HG03175 (cell line): ENCODE measurements at regions not wholly inside any gene's neighbourhood (a gene's known extent, or its start where the extent isn't known, plus 50 kb on each side); places are given as distances from the start of the nearest gene placed in this dataset.
"Not testable (repeated sequence)": the region's sequence is repeated elsewhere in the genome, so short reads cannot be mapped to it uniquely, and the experiment has no call there.

Source experiments
- ATAC-seq: cut with Tn5 transposase; IDR thresholded peaks from one replicate; pipeline ENCODE4 v1.9.1; 2021; ENCODE audit warnings: mild to moderate bottlenecking, moderate library complexity; ENCODE audit not compliant: unreplicated experiment

DNA sequence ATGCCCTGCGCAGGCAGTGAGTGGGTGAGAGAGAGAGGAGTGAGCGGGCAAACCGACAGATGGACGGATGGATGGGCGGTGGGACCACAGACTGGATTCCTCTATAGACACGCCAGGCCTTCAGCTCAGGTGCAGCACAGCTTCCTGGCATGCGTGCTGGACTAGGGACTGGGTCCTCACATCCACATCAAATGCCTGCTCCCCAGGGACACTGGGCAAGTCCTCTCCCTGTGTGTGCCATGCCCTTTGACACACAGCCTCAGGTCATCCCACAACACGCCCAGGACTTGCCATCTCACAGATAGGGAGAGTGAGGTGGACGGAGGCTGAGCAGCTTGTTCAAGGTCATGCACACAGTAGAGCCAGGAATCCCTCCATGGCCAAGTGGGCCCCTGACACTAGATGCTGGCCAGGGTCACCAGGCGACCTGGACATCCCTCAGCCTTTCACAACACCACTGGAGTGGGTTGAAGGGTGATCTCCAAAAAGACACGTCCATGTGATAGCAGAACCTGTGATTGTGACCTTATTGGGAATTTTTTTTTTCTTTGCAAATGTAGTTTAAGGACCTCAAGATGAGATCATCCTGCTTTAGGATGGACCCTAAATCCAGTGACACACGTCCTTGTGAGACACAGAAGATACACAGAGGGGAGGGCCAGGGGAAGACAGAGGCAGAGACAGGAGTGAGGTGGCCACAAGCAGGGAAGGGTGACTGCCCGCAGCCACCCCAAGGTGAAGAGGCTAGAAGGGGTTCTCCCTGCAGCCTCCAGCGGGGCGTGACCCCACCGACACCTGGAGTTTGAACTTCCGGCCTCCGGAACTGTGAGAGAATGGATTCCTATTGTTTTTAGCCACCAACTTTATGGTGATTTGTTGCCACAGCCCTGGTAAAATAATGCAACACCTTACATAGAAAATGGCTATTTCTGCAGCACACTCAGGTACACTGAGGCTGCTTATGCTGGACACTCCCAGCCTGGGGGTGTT, 155.0 kb upstream of the CHST15 start:
- no peak for ATAC-seq

GRCh38 chr10:124245806-124246440, 152.5 kb upstream of the CHST15 start:
- no peak for ATAC-seq

- ATAC-seq: no peak
Measured at GRCh38 chr10:124245191-124245590, 151.8 kb upstream of the CHST15 start.

GRCh38 chr10:124244256-124244877, 151.0 kb upstream of the CHST15 start:
- ATAC-seq: no peak

- no peak for ATAC-seq
Measured at GRCh38 chr10:124243702-124244121, 150.3 kb upstream of the CHST15 start.

DNA sequence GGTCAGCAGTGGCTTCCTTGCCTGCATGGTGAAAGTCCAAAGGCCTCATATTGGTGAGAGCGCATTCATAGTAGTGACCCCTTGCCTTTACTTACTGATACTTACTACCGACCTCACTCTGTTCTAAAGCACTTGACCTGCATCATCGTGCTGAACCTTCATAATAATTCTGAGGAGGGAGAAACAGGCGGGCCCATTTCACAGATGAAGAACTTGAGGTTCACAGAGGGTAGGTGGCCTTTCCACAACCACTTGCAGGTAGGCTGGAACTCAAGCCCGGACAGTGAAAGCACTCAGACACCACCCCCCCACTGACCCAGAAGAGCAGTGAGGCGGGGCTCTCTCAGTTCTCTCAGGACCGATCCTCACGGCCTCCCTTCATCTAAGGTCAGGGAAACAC, 149.4 kb upstream of the CHST15 start:
- ATAC-seq: no peak

- ATAC-seq: no peak
Measured at GRCh38 chr10:124242365-124242764, 149.0 kb upstream of the CHST15 start.

- not testable (repeated sequence) for ATAC-seq
Measured at GRCh38 chr10:124241510-124241909, 148.1 kb upstream of the CHST15 start.

DNA sequence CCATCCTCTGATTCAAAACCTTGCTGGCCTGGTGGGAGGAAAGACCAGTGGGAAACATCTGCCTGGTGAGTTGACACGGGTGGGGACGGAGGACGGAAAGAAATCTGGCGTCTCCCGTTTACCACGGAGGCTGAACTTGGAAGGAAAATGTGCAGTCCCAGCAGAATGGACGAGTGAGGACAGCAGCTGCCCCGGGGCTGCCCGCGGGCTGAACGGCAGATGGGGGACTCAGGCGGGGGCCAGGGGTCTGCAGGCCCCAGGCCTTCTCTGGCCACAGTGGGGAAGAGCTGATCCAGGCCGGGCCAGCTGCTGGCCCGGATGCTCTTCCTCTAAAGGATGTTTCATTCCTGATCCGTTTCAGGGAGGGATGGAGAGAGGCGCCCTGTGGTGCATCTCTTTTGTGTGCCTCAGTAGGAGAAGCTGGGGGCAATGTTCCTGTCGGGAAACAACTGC, 147.5 kb upstream of the CHST15 start:
- no peak for ATAC-seq

DNA sequence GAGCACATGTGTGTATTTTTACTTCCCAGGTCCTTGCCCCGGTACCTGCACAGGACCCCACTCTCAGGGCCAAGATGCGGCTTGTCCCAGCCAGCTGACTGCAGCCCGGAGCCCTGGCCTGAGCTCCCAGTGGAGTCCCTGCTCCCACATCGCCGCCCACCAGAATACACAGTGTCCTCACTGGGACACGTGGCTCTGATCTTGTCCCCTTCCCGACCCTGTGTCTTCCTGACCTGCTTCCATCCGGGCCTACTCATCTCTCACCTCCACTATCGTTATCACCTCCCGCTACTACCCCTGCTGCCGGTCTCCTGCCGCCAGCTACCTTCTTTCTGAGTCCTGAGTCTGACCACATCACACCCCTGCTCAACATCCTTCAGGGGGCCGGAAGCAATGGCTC, 146.3 kb upstream of the CHST15 start:
- ATAC-seq: no peak

- no peak for ATAC-seq
Measured at GRCh38 chr10:124239134-124239533, 145.7 kb upstream of the CHST15 start.

- no peak for ATAC-seq
Measured at GRCh38 chr10:124238367-124238766, 145.0 kb upstream of the CHST15 start.

DNA sequence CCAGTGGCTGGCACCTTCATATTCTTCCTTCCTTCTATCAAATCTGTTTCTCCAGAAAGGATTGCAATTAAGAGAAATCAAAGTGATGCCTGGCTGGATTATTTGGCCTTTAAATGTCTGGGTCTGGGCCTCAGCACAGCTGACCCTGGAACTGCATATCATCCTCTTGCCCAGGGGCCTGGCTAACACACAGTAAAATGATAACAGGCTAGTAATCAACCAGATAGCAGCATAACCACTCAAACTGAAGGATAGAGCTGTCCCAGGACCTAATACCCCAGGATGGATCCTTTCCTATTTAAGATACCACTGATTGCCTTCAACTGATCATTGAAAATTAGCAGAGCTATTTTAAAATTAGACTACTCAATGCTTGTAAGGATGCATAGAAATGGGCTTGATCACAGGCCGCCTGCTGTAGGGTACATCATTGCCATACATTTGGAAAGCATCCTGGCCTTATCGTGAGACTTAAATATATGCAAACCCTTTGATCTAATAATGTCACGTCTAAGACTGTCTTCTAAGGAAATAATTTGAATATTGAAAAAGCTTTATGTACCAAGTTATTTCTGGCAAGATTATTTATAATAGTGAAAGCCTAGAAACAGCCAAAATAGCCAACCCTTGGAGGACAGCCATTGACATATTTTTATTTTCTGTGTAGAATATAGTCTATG, 144.0 kb upstream of the CHST15 start:
- ATAC-seq: no peak

- no peak for ATAC-seq
Measured at GRCh38 chr10:124236816-124237215, 143.4 kb upstream of the CHST15 start.

DNA sequence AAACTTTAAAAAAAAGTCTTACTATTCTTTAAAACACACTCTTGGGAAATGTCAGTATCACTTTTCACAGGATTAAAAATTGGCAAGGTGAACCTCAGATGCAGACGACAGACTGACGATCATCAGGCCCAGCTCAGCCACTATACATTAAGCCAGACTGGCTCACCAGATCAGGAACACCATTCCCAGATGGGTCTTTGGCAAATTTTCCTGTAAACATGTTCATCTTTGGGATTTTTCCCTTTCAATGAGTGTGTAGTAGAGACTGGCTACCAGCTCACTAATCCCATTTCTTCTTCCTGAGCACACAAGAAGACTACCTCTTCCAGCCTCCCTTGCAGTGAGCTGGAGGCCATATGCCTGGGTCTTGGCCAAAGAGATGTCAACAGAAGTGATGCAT, 142.7 kb upstream of the CHST15 start:
- no peak for ATAC-seq

GRCh38 chr10:124235232-124235631, 141.8 kb upstream of the CHST15 start:
- no peak for ATAC-seq

DNA sequence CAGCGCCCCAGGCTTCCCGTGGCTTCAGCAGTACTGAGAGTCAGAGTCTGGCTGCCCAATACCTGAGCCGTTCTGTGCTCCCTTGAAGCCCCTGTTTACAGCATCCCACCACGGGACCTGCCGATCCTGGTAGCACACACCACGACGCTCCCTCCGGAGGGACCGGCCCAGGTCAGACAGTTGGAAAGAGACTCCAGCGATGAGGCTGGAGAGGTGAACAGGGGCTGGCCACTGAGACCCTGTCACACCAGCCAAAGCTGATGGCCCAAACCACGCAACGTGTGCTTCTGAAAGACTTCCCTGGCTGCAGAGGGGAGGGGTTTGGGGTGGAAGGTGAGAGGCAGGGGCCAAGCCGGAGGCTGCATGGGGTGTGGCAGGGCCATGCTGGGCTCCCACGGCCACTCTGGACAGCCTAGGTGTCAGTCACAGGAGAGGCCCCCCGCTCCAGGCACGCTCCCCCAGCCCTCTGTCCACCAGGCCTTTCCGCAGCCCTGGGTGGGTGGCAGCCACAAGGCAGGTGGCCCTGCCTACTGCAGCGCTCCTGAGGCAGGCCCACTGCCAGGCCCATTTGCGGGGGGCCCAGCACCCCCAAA, 140.2 kb upstream of the CHST15 start:
- ATAC-seq: no peak

GRCh38 chr10:124232686-124233545, 139.5 kb upstream of the CHST15 start:
- no peak for ATAC-seq
